Ishikawa (cell line): ENCODE measurements at regions not wholly inside any gene's neighbourhood (a gene's known extent, or its start where the extent isn't known, plus 50 kb on each side); places are given as distances from the start of the nearest gene placed in this dataset.

Experiments used
- CEBPB ChIP-seq: IDR thresholded peaks from 2 replicates; pipeline ENCODE4 v1.6.1; 2012
- CREB1 ChIP-seq: IDR thresholded peaks from 2 replicates; pipeline ENCODE4 v1.6.1; 2012; ENCODE audit warnings: low read depth
- EGR1 ChIP-seq: IDR thresholded peaks from 2 replicates; pipeline ENCODE4 v1.6.1; 2012
- EP300 ChIP-seq: IDR thresholded peaks from 2 replicates; pipeline ENCODE4 v1.6.1; 2012; ENCODE audit warnings: borderline replicate concordance
- FOXM1 ChIP-seq: IDR thresholded peaks from 2 replicates; pipeline ENCODE4 v1.6.1; 2012; ENCODE audit warnings: low read depth, borderline replicate concordance
- MAX ChIP-seq: IDR thresholded peaks from 2 replicates; pipeline ENCODE4 v1.6.1; 2012
- NFIC ChIP-seq: IDR thresholded peaks from 2 replicates; pipeline ENCODE4 v1.6.1; 2012
- RAD21 ChIP-seq: IDR thresholded peaks from 2 replicates; pipeline ENCODE4 v1.6.1; 2012; ENCODE audit warnings: low read depth
- REST ChIP-seq: IDR thresholded peaks from 2 replicates; pipeline ENCODE4 v1.6.1; 2012; ENCODE audit warnings: low read depth, mild to moderate bottlenecking
- TAF1 ChIP-seq: IDR thresholded peaks from 2 replicates; pipeline ENCODE4 v1.6.1; 2012; ENCODE audit warnings: low read depth, mild to moderate bottlenecking
- TCF12 ChIP-seq: IDR thresholded peaks from 2 replicates; pipeline ENCODE4 v1.6.1; 2012; ENCODE audit warnings: low read depth
- TEAD4 ChIP-seq: IDR thresholded peaks from 2 replicates; pipeline ENCODE4 v1.6.1; 2012
- USF1 ChIP-seq: IDR thresholded peaks from 2 replicates; pipeline ENCODE4 v1.6.1; 2012
- YY1 ChIP-seq: IDR thresholded peaks from 2 replicates; pipeline ENCODE4 v1.6.1; 2012; ENCODE audit warnings: low read depth
- ZBTB7A ChIP-seq: IDR thresholded peaks from 2 replicates; pipeline ENCODE4 v1.6.1; 2012; ENCODE audit warnings: low read depth

GRCh38 chr4:114264877-114265291 lies 285.4 kb upstream of the ARSJ start:
- TF ChIP-seq REST (no peak), ZBTB7A (no peak), CEBPB (no peak), FOXM1 (no peak), NFIC (no peak)

- TF ChIP-seq CREB1 (no peak), NFIC (no peak), TEAD4 (no peak), YY1 (no peak), REST (no peak), USF1 (no peak), TAF1 (no peak), MAX (no peak), ZBTB7A (no peak), EGR1 (no peak), EP300 (no peak)
Observed at GRCh38 chr4:114265342-114265741, 285.9 kb upstream of the ARSJ start.

- TF ChIP-seq FOXM1 (no peak), TEAD4 (no peak), TAF1 (no peak), CREB1 (no peak), CEBPB (no peak), EP300 (no peak), USF1 (no peak), YY1 (no peak), MAX (no peak), EGR1 (no peak), RAD21 (no peak), TCF12 (no peak), NFIC (no peak), ZBTB7A (no peak), REST (no peak)
Observed at GRCh38 chr4:114267976-114268375, 288.5 kb upstream of the ARSJ start.

GRCh38 chr4:114271031-114271430 lies 291.6 kb upstream of the ARSJ start:
- TF ChIP-seq EGR1 = no peak
- TF ChIP-seq EP300 = no peak

- TF ChIP-seq FOXM1 = no peak
- TF ChIP-seq REST = no peak
- TF ChIP-seq TCF12 = no peak
- no peak for TF ChIP-seq YY1
- no peak for TF ChIP-seq CREB1
- no peak for TF ChIP-seq ZBTB7A
- TF ChIP-seq NFIC = no peak
- TF ChIP-seq RAD21 = no peak
- no peak for TF ChIP-seq TEAD4
- no peak for TF ChIP-seq USF1
- no peak for TF ChIP-seq TAF1
- TF ChIP-seq CEBPB = no peak
- TF ChIP-seq EGR1 = no peak
- TF ChIP-seq EP300 = no peak
- TF ChIP-seq MAX = no peak
Observed at GRCh38 chr4:114272226-114272625, 292.8 kb upstream of the ARSJ start.
